IMR-90 (cell line): ENCODE measurements at regions not wholly inside any gene's neighbourhood (a gene's known extent, or its start where the extent isn't known, plus 50 kb on each side); places are given as distances from the start of the nearest gene placed in this dataset.

Source experiments
- ATAC-seq: fragments of 200-7000 bp; cut with Tn5 transposase; 2 replicates; pipeline ENCODE4 v1.9.1; 2020; ENCODE audit warnings: low read depth, mild to moderate bottlenecking, moderate library complexity
- BruUV-seq: library from RNA; stranded (reverse); fragments of 400-500 nt; replicated peaks from 2 replicates; lab custom pipeline; 2021; lab: Mats Ljungman, UMichigan
- CTCF ChIA-PET: fragments of 300-600 bp; formaldehyde crosslinking; extraction: SDS; loops from one replicate; lab custom pipeline; 2021; ENCODE audit warnings: antibody characterized with exemption; lab: Yijun Ruan, JAX
- POLR2A ChIA-PET: fragments of 300-600 bp; sonication (Branson Sonifier 250); formaldehyde crosslinking; loops from one replicate; lab custom pipeline; 2022; ENCODE audit warnings: antibody characterized with exemption; ENCODE audit not compliant: unreplicated experiment; lab: Charles Lee
- DNase-seq: peaks from one replicate; pipeline ENCODE4 v3.0.0; 2013
- H2AFZ ChIP-seq: replicated peaks from 2 replicates; pipeline ENCODE3; 2013; ENCODE audit warnings: low read length, mild to moderate bottlenecking; ENCODE audit not compliant: poor library complexity
- H2AK5ac ChIP-seq: 2 replicates; pipeline ENCODE4 v1.6.1; 2013; ENCODE audit warnings: low read depth, low read length, inconsistent platforms
- H2AK9ac ChIP-seq: replicated peaks from 2 replicates; pipeline ENCODE3; 2013; ENCODE audit warnings: mild to moderate bottlenecking, low read depth, low read length, moderate library complexity; ENCODE audit not compliant: poor library complexity
- H2BK120ac ChIP-seq: 2 replicates; pipeline ENCODE4 v1.6.1; 2013; ENCODE audit warnings: low read depth, low read length, inconsistent platforms
- H2BK15ac ChIP-seq: 3 replicates; pipeline ENCODE4 v1.6.1; 2013; ENCODE audit warnings: low read depth, low read length, inconsistent platforms
- H2BK20ac ChIP-seq: 2 replicates; pipeline ENCODE4 v1.6.1; 2013; ENCODE audit warnings: low read depth, mild to moderate bottlenecking, inconsistent platforms, low read length, moderate library complexity
- H2BK5ac ChIP-seq: 2 replicates; pipeline ENCODE4 v1.6.1; 2013; ENCODE audit warnings: mild to moderate bottlenecking, low read depth, low read length, inconsistent platforms; ENCODE audit not compliant: poor library complexity, severe bottlenecking
- H3K14ac ChIP-seq: replicated peaks from 2 replicates; pipeline ENCODE4 v1.6.1; 2013; ENCODE audit warnings: low read depth, low read length, inconsistent platforms
- H3K18ac ChIP-seq: 2 replicates; pipeline ENCODE4 v1.6.1; 2013; ENCODE audit warnings: low read depth, low read length, control low read depth
- H3K23ac ChIP-seq: 2 replicates; pipeline ENCODE4 v1.6.1; 2013; ENCODE audit warnings: low read depth, low read length, inconsistent platforms
- H3K27ac ChIP-seq: 2 replicates; pipeline ENCODE4 v1.5.1; 2013; ENCODE audit warnings: mild to moderate bottlenecking, control low read depth, low read length; ENCODE audit not compliant: insufficient read depth
- H3K27me3 ChIP-seq: 2 replicates; pipeline ENCODE4 v1.6.1; 2013; ENCODE audit warnings: low read length; ENCODE audit not compliant: control insufficient read depth, insufficient read depth
- H3K36me3 ChIP-seq: 2 replicates; pipeline ENCODE4 v1.6.1; 2013; ENCODE audit warnings: low read length, mixed read lengths; ENCODE audit not compliant: control insufficient read depth, insufficient read depth
- H3K4ac ChIP-seq: 2 replicates; pipeline ENCODE4 v1.6.1; 2013; ENCODE audit warnings: low read depth, low read length, inconsistent platforms
- H3K4me1 ChIP-seq: 2 replicates; pipeline ENCODE4 v1.6.1; 2013; ENCODE audit warnings: low read length, mixed read lengths; ENCODE audit not compliant: control insufficient read depth, insufficient read depth
- H3K4me2 ChIP-seq: 2 replicates; pipeline ENCODE4 v1.6.1; 2013; ENCODE audit warnings: low read depth, mild to moderate bottlenecking, control low read depth, low read length, moderate library complexity
- H3K4me3 ChIP-seq: 2 replicates; pipeline ENCODE4 v1.5.1; 2013; ENCODE audit warnings: low read depth, mild to moderate bottlenecking, control low read depth, low read length, moderate library complexity; ENCODE audit not compliant: insufficient read depth
- H3K56ac ChIP-seq: 2 replicates; pipeline ENCODE4 v1.6.1; 2013; ENCODE audit warnings: low read length, inconsistent platforms; ENCODE audit not compliant: insufficient read depth; ENCODE audit errors: extremely low read depth
- H3K79me1 ChIP-seq, 2 experiments: 2 replicates each; pipeline ENCODE4 v1.6.1; 2013; ENCODE audit warnings: low read length in 2 of 2, inconsistent platforms in 1 of 2, low read depth in 1 of 2
- H3K9ac ChIP-seq: 2 replicates; pipeline ENCODE4 v1.6.1; 2013; ENCODE audit warnings: low read depth, low read length, control low read depth
- H3K9me1 ChIP-seq: 2 replicates; pipeline ENCODE4 v1.6.1; 2013; ENCODE audit warnings: low read length, inconsistent platforms; ENCODE audit not compliant: insufficient read depth
- H3K9me3 ChIP-seq: 2 replicates; pipeline ENCODE4 v1.6.1; 2013; ENCODE audit warnings: low read length; ENCODE audit not compliant: control insufficient read depth, insufficient read depth
- H4K20me1 ChIP-seq: 2 replicates; pipeline ENCODE4 v1.6.1; 2013; ENCODE audit warnings: low read length, inconsistent platforms; ENCODE audit not compliant: insufficient read depth
- H4K5ac ChIP-seq: 2 replicates; pipeline ENCODE4 v1.6.1; 2013; ENCODE audit warnings: mild to moderate bottlenecking, low read depth, low read length, control low read depth
- H4K8ac ChIP-seq, 2 experiments: 2 replicates each; pipeline ENCODE4 v1.6.1; 2013; ENCODE audit warnings: low read depth in 2 of 2, low read length in 2 of 2, control low read depth in 1 of 2, inconsistent platforms in 1 of 2
- H4K91ac ChIP-seq: 2 replicates; pipeline ENCODE4 v1.6.1; 2013; ENCODE audit warnings: low read depth, low read length, inconsistent platforms; ENCODE audit not compliant: insufficient read depth
- CHD1 ChIP-seq: IDR thresholded peaks from 2 replicates; pipeline ENCODE4 v1.6.1; 2012; ENCODE audit warnings: low read depth, low read length, improper control_type of control experiment
- POLR2A ChIP-seq: IDR thresholded peaks from 2 replicates; pipeline ENCODE4 v1.6.1; 2012; ENCODE audit warnings: mild to moderate bottlenecking, low read depth, low read length
- WGBS, 2 experiments: methylation state at CpG; one replicate each; pipeline versions ENCODE4 v1.1.5 to v1.1.7; 2013; ENCODE audit warnings: missing lambda C conversion rate in 2 of 2; ENCODE audit not compliant: insufficient read length in 1 of 2; ENCODE audit errors: extremely low coverage in 2 of 2; 5-methylcytosine and 5-hydroxymethylcytosine counted together
- dilution Hi-C: fragments of 300-500 bp; cut with HindIII; formaldehyde crosslinking; loops from one replicate; pipeline ENCODE4 v1.14.3; 2018; ENCODE audit warnings: low sequenced_read_pairs; ENCODE audit not compliant: unreplicated experiment
- in situ Hi-C: fragments of 300-500 bp; cut with MboI; formaldehyde crosslinking; loops from 3 replicates; pipeline ENCODE4 v1.14.3; 2019; ENCODE audit warnings: low sequenced_read_pairs, inconsistent platforms, mixed read lengths
- intact Hi-C: fragments of 100-400 bp; cut with micrococcal nuclease; formaldehyde crosslinking; loops from 2 replicates; pipeline ENCODE4 v1.10.0; 2022

DNA sequence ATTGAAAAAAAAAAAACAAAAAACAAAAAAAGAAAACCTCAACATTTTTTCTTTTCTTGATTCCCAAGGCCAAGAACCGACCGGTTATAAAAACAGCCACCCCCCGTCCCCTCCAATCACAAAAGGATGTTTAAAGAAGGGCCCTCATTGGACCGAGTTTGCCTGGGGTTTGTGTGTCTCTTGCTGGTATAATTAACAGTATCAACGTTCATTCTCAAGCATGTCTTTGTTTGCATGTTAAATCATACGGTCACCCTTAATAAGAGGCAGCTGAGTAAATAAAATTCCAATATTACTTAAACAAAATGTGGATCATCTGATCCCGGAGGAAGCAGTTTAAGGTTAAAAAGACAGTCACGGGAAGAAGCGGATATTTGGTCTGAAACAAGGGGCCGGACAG is 201.1 kb downstream of the PRDM2 start:
- POLR2A ChIA-PET, result no interaction called here
- Histone ChIP-seq H3K18ac (no peak overlapping the region), H3K27me3 (no peaks in the 10 kb centered on the region), H2BK20ac (no peak overlapping the region), H3K56ac (no peak overlapping the region), H3K4me3 (no peak overlapping the region), H3K27ac (no peak overlapping the region), H4K8ac (no peak overlapping the region), H2BK5ac (no peak overlapping the region), H2BK15ac (no peak overlapping the region), H2AK9ac (no peak overlapping the region), H3K9me1 (no peaks in the 10 kb centered on the region), H4K91ac (no peak overlapping the region), H4K20me1 (no peaks in the 10 kb centered on the region), H3K9ac (no peak overlapping the region), H2AK5ac (no peak overlapping the region), H2BK120ac (no peak overlapping the region), H3K4ac (no peak overlapping the region), H3K14ac (no peak overlapping the region), H3K23ac (no peak overlapping the region), H3K79me1 (no peaks in the 10 kb centered on the region), H3K36me3 (no peaks in the 10 kb centered on the region), H3K4me2 (no peak overlapping the region), H2AFZ (no peak overlapping the region), H3K4me1 (no peaks in the 10 kb centered on the region), H4K5ac (no peak overlapping the region), H3K9me3 (peaks cover 27% of the 10 kb centered on the region)
- in situ Hi-C loops, result no loop called here
- TF ChIP-seq CHD1 (no peak), POLR2A (no peak)
- ATAC-seq, result no peak
- CTCF ChIA-PET, result no interaction called here
- DNase-seq, result no peak
- WGBS, 2 experiments, result 100% methylated on average over 1 of the region's 10 CpGs; no CpG with 5 or more reads in 1 of the 2 experiments
- no TSS peak for BruUV-seq
- dilution Hi-C loops, result no loop called here
- intact Hi-C loops, result no loop called here
